ENCODE measurements at regions not wholly inside any gene's neighbourhood (a gene's known extent, or its start where the extent isn't known, plus 50 kb on each side); places are given as distances from the start of the nearest gene placed in this dataset.

DNA sequence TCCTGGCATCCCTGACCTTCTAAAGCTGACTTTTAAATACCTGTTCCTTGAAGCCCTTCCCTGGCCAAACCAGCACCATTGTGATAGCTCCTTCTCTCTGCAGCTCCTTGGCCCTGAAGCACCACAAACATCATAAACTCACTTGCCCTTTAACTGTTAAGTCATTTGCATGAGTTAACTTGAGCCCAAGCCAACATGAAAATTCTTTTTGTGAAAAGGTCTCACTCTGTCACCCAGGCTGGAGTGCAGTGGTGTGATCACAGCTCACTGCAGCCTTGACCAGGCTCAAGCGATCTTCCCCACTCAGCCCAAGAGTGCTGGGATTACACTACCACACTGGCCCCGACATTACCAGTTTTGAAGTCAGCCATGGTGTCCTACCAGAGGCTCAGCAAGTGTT lies 87.8 kb downstream of the ZIC5 start:
- Histone ChIP-seq H3K4me1 (ENCODE audit: insufficient read depth, low read length) (no peaks in the 10 kb centered on the region; the same call in 1 of the 2 replicates), H3K79me2 (ENCODE audit: insufficient read depth, low read length) (no peaks in the 10 kb centered on the region; the same call in 1 of the 2 replicates)

More for the DNA sequence above, 87.8 kb downstream of the ZIC5 start:
- Histone ChIP-seq H2BK120ac (ENCODE audit: low read depth, low read length, poor library complexity, severe bottlenecking) (no peak overlapping the region), H3K4ac (ENCODE audit: low read depth, low read length) (no peak overlapping the region), H2BK20ac (ENCODE audit: low read depth, low read length, poor library complexity, severe bottlenecking) (no peak overlapping the region), H2BK5ac (ENCODE audit: insufficient read length, low read length) (no peak overlapping the region), H2BK15ac (ENCODE audit: low read depth, low read length) (no peak overlapping the region), H3K56ac (ENCODE audit: insufficient read length, low read depth, low read length) (no peak overlapping the region), H3K27me3 (ENCODE audit: insufficient read depth, low read length) (no peaks in the 10 kb centered on the region), H2AK5ac (ENCODE audit: insufficient read length, low read length) (no peak overlapping the region), H2AFZ (ENCODE audit: low read length) (no peak overlapping the region), H3K9me3 (ENCODE audit: control insufficient read depth, low read depth, low read length) (no peaks in the 10 kb centered on the region), H4K8ac (replicated peaks; ENCODE audit: insufficient read length, low read depth, low read length) (no peak overlapping the region), H3K27ac (ENCODE audit: insufficient read length, low read depth, low read length) (no peak overlapping the region), H3K23me2 (ENCODE audit: insufficient read length, low read depth, low read length, poor library complexity, severe bottlenecking) (no peaks in the 10 kb centered on the region), H3T11ph (ENCODE audit: low read length) (no peak overlapping the region), H4K5ac (ENCODE audit: insufficient read length, low read depth, low read length) (no peak overlapping the region), H2BK12ac (ENCODE audit: insufficient read length, low read depth, low read length) (no peak overlapping the region), H3K79me1 (ENCODE audit: insufficient read depth, low read depth, low read length, poor library complexity, severe bottlenecking) (no peaks in the 10 kb centered on the region), H4K91ac (ENCODE audit: insufficient read length, low read depth, low read length) (no peak overlapping the region), H3K14ac (ENCODE audit: insufficient read depth, low read length) (no peak overlapping the region), H3K9ac (ENCODE audit: extremely low read depth, insufficient read length, low read length) (no peak overlapping the region), H3K23ac (ENCODE audit: insufficient read length, low read depth, low read length) (no peak overlapping the region), H3K18ac (ENCODE audit: insufficient read length, low read depth, low read length) (no peak overlapping the region), H4K20me1 (ENCODE audit: control insufficient read depth, insufficient read depth, insufficient read length) (no peaks in the 10 kb centered on the region), H3K4me2 (ENCODE audit: insufficient read depth, insufficient read length, low read length) (no peak overlapping the region)
- Mint-ChIP-seq H3K4me1 (peaks cover 16 to 21% of the 10 kb centered on the region in 2 experiments), H3K4me3 (no peak overlapping the region), H3K27ac (no peak overlapping the region), H3K36me3 (ENCODE audit: insufficient read depth in 1 of 3, low read depth in 3 of 3) (peaks cover 0 to 15% (median 1%) of the 10 kb centered on the region in 3 experiments; a peak in 3 of 7 replicates), H3K9me3 (no peaks in the 10 kb centered on the region), H3K27me3 (ENCODE audit: low read depth) (peaks cover 2% of the 10 kb centered on the region)
- no peak for DNase-seq
- no peak for TF ChIP-seq CTCF (conservative IDR thresholded peaks at IDR 0.05)
- no CpG with 5 or more reads among the region's 2 CpGs for WGBS (ENCODE audit: extremely low coverage, insufficient read length, low lambda C conversion rate)

Measured in H9 (cell line).